GM23248 (cell line): ENCODE measurements at regions not wholly inside any gene's neighbourhood (a gene's known extent, or its start where the extent isn't known, plus 50 kb on each side); places are given as distances from the start of the nearest gene placed in this dataset.
A peak's percentile ranks its signal among the peaks of the same experiment; 100 is the strongest.

Experiments used
- DNase-seq: peaks from one replicate; pipeline ENCODE4 v3.0.0-alpha.2; 2015
- H2AFZ ChIP-seq: fragments of 200-600 bp; sonication (generic); 2 replicates; pipeline ENCODE4 v1.6.1; 2016; ENCODE audit warnings: antibody characterized with exemption
- H3F3A ChIP-seq: fragments of 200-600 bp; sonication (generic); 2 replicates; pipeline ENCODE4 v1.6.1; 2016; ENCODE audit warnings: mild to moderate bottlenecking, antibody characterized with exemption, mixed run types; ENCODE audit not compliant: insufficient read depth
- H3K27ac ChIP-seq: fragments of 200-600 bp; sonication (generic); 2 replicates; pipeline ENCODE4 v1.5.1; 2016; ENCODE audit warnings: mild to moderate bottlenecking
- H3K27me3 ChIP-seq: fragments of 200-600 bp; sonication (generic); replicated peaks from 2 replicates; pipeline ENCODE4 v1.6.1; 2016; ENCODE audit warnings: mild to moderate bottlenecking; ENCODE audit not compliant: insufficient read depth
- H3K36me3 ChIP-seq: fragments of 200-600 bp; sonication (generic); 2 replicates; pipeline ENCODE4 v1.6.1; 2016; ENCODE audit warnings: low read depth, mild to moderate bottlenecking
- H3K4me1 ChIP-seq: fragments of 200-600 bp; sonication (generic); 2 replicates; pipeline ENCODE4 v1.6.1; 2016; ENCODE audit warnings: mild to moderate bottlenecking; ENCODE audit not compliant: insufficient read depth
- H3K4me2 ChIP-seq: fragments of 200-600 bp; sonication (generic); one replicate; pipeline ENCODE4 v1.6.1; 2016; ENCODE audit warnings: mild to moderate bottlenecking; ENCODE audit not compliant: unreplicated experiment
- H3K4me3 ChIP-seq: fragments of 200-600 bp; sonication (generic); 2 replicates; pipeline ENCODE4 v1.5.1; 2016; ENCODE audit warnings: mild to moderate bottlenecking
- H3K79me2 ChIP-seq: fragments of 200-600 bp; sonication (generic); 2 replicates; pipeline ENCODE4 v1.6.1; 2016; ENCODE audit warnings: mild to moderate bottlenecking; ENCODE audit not compliant: insufficient read depth
- H3K9ac ChIP-seq: fragments of 200-600 bp; sonication (generic); 2 replicates; pipeline ENCODE4 v1.6.1; 2016; ENCODE audit warnings: mild to moderate bottlenecking
- H3K9me2 ChIP-seq: fragments of 200-600 bp; sonication (generic); 2 replicates; pipeline ENCODE4 v1.6.1; 2016; ENCODE audit warnings: mixed run types, mild to moderate bottlenecking, moderate library complexity; ENCODE audit not compliant: insufficient read depth
- H3K9me3 ChIP-seq: fragments of 200-600 bp; sonication (generic); one replicate; pipeline ENCODE4 v1.6.1; 2017; ENCODE audit warnings: low read depth
- H4K20me1 ChIP-seq: fragments of 200-600 bp; sonication (generic); 2 replicates; pipeline ENCODE4 v1.6.0; 2016; ENCODE audit not compliant: insufficient read depth
- EZH2 ChIP-seq: fragments of 200-600 bp; sonication (generic); IDR thresholded peaks from 2 replicates; pipeline ENCODE4 v1.6.1; 2018; ENCODE audit warnings: antibody characterized with exemption, mild to moderate bottlenecking; ENCODE audit not compliant: insufficient read depth, poor library complexity, severe bottlenecking
- EZH2phosphoT487 ChIP-seq: fragments of 200-600 bp; sonication (generic); IDR thresholded peaks from 2 replicates; pipeline ENCODE4 v1.6.1; 2018; ENCODE audit warnings: antibody characterized with exemption, moderate library complexity, mild to moderate bottlenecking, low read depth; ENCODE audit not compliant: insufficient read depth
- WGBS, 2 experiments: methylation state at CpG; one replicate each; pipeline ENCODE4 v1.1.6; 2015 to 2017; ENCODE audit warnings: low lambda C conversion rate in 2 of 2, low coverage in 1 of 2; ENCODE audit errors: missing lambda C conversion rate in 2 of 2; 5-methylcytosine and 5-hydroxymethylcytosine counted together
- in situ Hi-C: fragments of 300-500 bp; cut with MboI; formaldehyde crosslinking; loops from 2 replicates; pipeline ENCODE4 v1.15.0; 2020

DNA sequence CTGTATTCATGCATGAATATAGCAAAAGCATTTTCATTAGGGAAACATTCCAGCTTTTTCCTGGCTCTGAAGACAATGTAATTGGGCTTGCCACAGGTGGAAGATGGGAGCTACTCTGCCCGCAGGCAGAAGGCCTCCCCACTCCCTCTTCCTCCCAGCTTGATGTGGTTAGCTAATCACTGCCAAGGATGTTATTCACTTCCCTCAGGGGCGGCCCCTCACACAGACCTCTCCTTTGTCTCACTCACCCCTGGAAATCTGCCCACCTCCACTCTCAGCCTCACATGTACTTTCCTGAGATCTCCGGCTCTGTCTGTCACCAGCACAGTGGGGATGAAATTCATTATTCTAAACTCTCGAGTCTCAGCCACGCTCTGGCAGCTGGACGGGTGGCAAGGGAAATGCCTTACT is 100.7 kb downstream of the ANKRD60 start:
- Histone ChIP-seq H3K9ac (no peak overlapping the region), H3K9me2 (no peaks in the 10 kb centered on the region), H2AFZ (no peak overlapping the region), H3K9me3 (no peaks in the 10 kb centered on the region), H4K20me1 (no peaks in the 10 kb centered on the region), H3K79me2 (no peaks in the 10 kb centered on the region), H3F3A (peaks cover 27% of the 10 kb centered on the region; the same call in 1 of the 2 replicates), H3K4me1 (peaks cover 31% of the 10 kb centered on the region), H3K36me3 (no peaks in the 10 kb centered on the region), H3K27me3 (no peaks in the 10 kb centered on the region), H3K4me3 (no peak overlapping the region), H3K27ac (no peak overlapping the region), H3K4me2 (peak overlapping the region; percentile 55)
- no peak for TF ChIP-seq EZH2phosphoT487
- TF ChIP-seq EZH2, result no peak
- in situ Hi-C loops, result no loop called here
- peak; percentile 95 for DNase-seq
- 2% methylated on average over 6 of the region's 6 CpGs for WGBS, 2 experiments

GRCh38 chr20:58125726-58126125 is 102.7 kb downstream of the ANKRD60 start:
- Histone ChIP-seq H3K4me3 (no peak overlapping the region), H3K4me2 (no peak overlapping the region), H3K9ac (no peak overlapping the region), H2AFZ (no peak overlapping the region), H3K27ac (no peak overlapping the region), H4K20me1 (no peaks in the 10 kb centered on the region), H3K4me1 (peaks cover 12% of the 10 kb centered on the region), H3K36me3 (no peaks in the 10 kb centered on the region), H3K27me3 (no peaks in the 10 kb centered on the region), H3K79me2 (no peaks in the 10 kb centered on the region), H3K9me2 (no peaks in the 10 kb centered on the region), H3F3A (peaks cover 7% of the 10 kb centered on the region; the same call in 1 of the 2 replicates), H3K9me3 (no peaks in the 10 kb centered on the region)
- no peak for DNase-seq
- no peak for TF ChIP-seq EZH2phosphoT487
- in situ Hi-C loops, result no loop called here

- Histone ChIP-seq H3K4me3 (no peak overlapping the region), H2AFZ (no peak overlapping the region), H3K4me2 (no peak overlapping the region), H3K36me3 (no peaks in the 10 kb centered on the region), H4K20me1 (no peaks in the 10 kb centered on the region), H3K27ac (0 out of 2 replicates have a peak overlapping the region, but pooled peaks have one; percentile 13), H3F3A (peaks cover 9% of the 10 kb centered on the region; the same call in 1 of the 2 replicates), H3K9me3 (no peaks in the 10 kb centered on the region), H3K9me2 (no peaks in the 10 kb centered on the region), H3K79me2 (no peaks in the 10 kb centered on the region), H3K4me1 (peaks cover 6% of the 10 kb centered on the region), H3K9ac (no peak overlapping the region), H3K27me3 (no peaks in the 10 kb centered on the region)
- DNase-seq, result peak; percentile 69
- TF ChIP-seq EZH2phosphoT487, result no peak
- TF ChIP-seq EZH2, result no peak
- in situ Hi-C loops, result no loop called here
Observed at GRCh38 chr20:58117944-58118343, 110.5 kb downstream of the ANKRD60 start.

GRCh38 chr20:58116505-58116904 is 111.9 kb downstream of the ANKRD60 start:
- no peak overlapping the region for H3K9ac ChIP-seq
- 92 to 98% methylated on average over 2 of the region's 2 CpGs for WGBS, 2 experiments
- peaks cover 13% of the 10 kb centered on the region; the same call in 1 of the 2 replicates for H3F3A ChIP-seq
- H3K4me1 ChIP-seq, result peaks cover 18% of the 10 kb centered on the region
- no peak overlapping the region for H3K4me2 ChIP-seq
- no peaks in the 10 kb centered on the region for H3K79me2 ChIP-seq
- no peaks in the 10 kb centered on the region for H4K20me1 ChIP-seq
- TF ChIP-seq EZH2phosphoT487 (no peak), EZH2 (no peak)
- H3K9me2 ChIP-seq, result no peaks in the 10 kb centered on the region
- H3K27me3 ChIP-seq, result no peaks in the 10 kb centered on the region
- no peak for DNase-seq
- H2AFZ ChIP-seq, result no peak overlapping the region
- in situ Hi-C loops, result no loop called here
- H3K27ac ChIP-seq, result no peak overlapping the region
- H3K36me3 ChIP-seq, result no peaks in the 10 kb centered on the region
- no peak overlapping the region for H3K4me3 ChIP-seq
- no peaks in the 10 kb centered on the region for H3K9me3 ChIP-seq

DNA sequence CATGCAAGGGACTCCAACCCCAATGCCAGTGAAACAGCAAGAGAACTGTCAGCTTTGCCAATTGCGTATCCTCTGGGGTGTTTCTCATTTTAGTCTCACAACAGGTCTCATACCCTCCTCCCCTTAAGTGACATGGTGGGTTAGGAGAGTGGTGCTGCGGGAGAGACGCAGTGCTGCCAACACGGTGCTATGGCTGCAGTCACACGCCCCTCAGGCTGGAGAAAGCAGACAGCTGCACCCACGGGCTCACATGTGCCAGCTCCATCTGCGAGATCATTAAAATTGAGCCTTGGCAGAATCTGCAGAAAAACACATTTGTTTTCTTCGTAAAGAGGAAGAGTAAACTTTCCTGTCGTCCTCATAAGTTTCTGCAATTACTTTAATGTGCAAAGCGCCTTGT is 114.7 kb downstream of the ANKRD60 start:
- DNase-seq, result no peak
- H3K4me1 ChIP-seq, result peaks cover 41% of the 10 kb centered on the region
- 76 to 77% methylated on average over 10 of the region's 10 CpGs for WGBS, 2 experiments

More for the DNA sequence above, 114.7 kb downstream of the ANKRD60 start:
- H2AFZ ChIP-seq, result no peak overlapping the region
- H3K27me3 ChIP-seq, result no peaks in the 10 kb centered on the region
- H3K27ac ChIP-seq, result no peak overlapping the region
- no peak overlapping the region for H3K4me3 ChIP-seq
- H3K9me2 ChIP-seq, result no peaks in the 10 kb centered on the region
- no peak overlapping the region for H3K9ac ChIP-seq
- H3F3A ChIP-seq, result peaks cover 31% of the 10 kb centered on the region; the same call in 1 of the 2 replicates
- H3K4me2 ChIP-seq, result no peak overlapping the region
- in situ Hi-C loops, result no loop called here
- no peaks in the 10 kb centered on the region for H4K20me1 ChIP-seq
- no peaks in the 10 kb centered on the region for H3K79me2 ChIP-seq
- TF ChIP-seq EZH2phosphoT487 (no peak), EZH2 (no peak)
- H3K36me3 ChIP-seq, result no peaks in the 10 kb centered on the region
- no peaks in the 10 kb centered on the region for H3K9me3 ChIP-seq
